PC-3 (cell line): ENCODE measurements at regions not wholly inside any gene's neighbourhood (a gene's known extent, or its start where the extent isn't known, plus 50 kb on each side); places are given as distances from the start of the nearest gene placed in this dataset.

Source experiments
- ATAC-seq: fragments of 200-7000 bp; cut with Tn5 transposase; 2 replicates; pipeline ENCODE4 v1.9.1; 2020; ENCODE audit warnings: mild to moderate bottlenecking, moderate library complexity
- BruUV-seq: library from RNA; stranded (reverse); fragments of 400-500 nt; replicated peaks from 2 replicates; lab custom pipeline; 2021; lab: Mats Ljungman, UMichigan
- CTCF ChIA-PET: fragments of 300-600 bp; sonication (Branson Sonifier 250); formaldehyde crosslinking; loops from one replicate; lab custom pipeline; 2022; ENCODE audit warnings: antibody characterized with exemption; lab: Charles Lee
- POLR2A ChIA-PET: fragments of 300-600 bp; sonication (Branson Sonifier 250); formaldehyde crosslinking; loops from one replicate; lab custom pipeline; 2022; ENCODE audit warnings: antibody characterized with exemption; ENCODE audit not compliant: unreplicated experiment; lab: Charles Lee
- DNase-seq: peaks from one replicate; pipeline ENCODE4 v3.0.0-alpha.2; 2015
- H2AFZ ChIP-seq: fragments of 300-600 bp; sonication (generic); 2 replicates; pipeline ENCODE4 v1.6.0; 2016; ENCODE audit warnings: antibody characterized with exemption, low read length
- H3F3A ChIP-seq: fragments of 300-600 bp; sonication (generic); one replicate; pipeline ENCODE4 v1.6.0; 2017; ENCODE audit warnings: antibody characterized with exemption, low read length, control low read depth, mild to moderate bottlenecking; ENCODE audit not compliant: unreplicated experiment
- H3K27ac ChIP-seq: fragments of 300-600 bp; sonication (generic); 2 replicates; pipeline ENCODE4 v1.5.1; 2016; ENCODE audit warnings: mild to moderate bottlenecking, low read length
- H3K27me3 ChIP-seq: fragments of 300-600 bp; sonication (generic); 2 replicates; pipeline ENCODE4 v1.6.1; 2016; ENCODE audit warnings: low read length, mixed read lengths
- H3K36me3 ChIP-seq: fragments of 300-600 bp; sonication (generic); 2 replicates; pipeline ENCODE4 v1.6.1; 2016; ENCODE audit warnings: low read depth, mixed run types, low read length, mixed read lengths
- H3K4me1 ChIP-seq: fragments of 300-600 bp; sonication (generic); 2 replicates; pipeline ENCODE4 v1.5.1; 2016; ENCODE audit warnings: low read length; ENCODE audit not compliant: insufficient read depth
- H3K4me2 ChIP-seq: fragments of 300-600 bp; sonication (generic); 2 replicates; pipeline ENCODE4 v1.6.0; 2016; ENCODE audit warnings: low read length
- H3K4me3 ChIP-seq: fragments of 300-600 bp; sonication (generic); 2 replicates; pipeline ENCODE4 v1.5.1; 2016; ENCODE audit warnings: mild to moderate bottlenecking, low read length, mixed read lengths
- H3K79me2 ChIP-seq: fragments of 300-600 bp; sonication (generic); 2 replicates; pipeline ENCODE4 v1.6.1; 2017; ENCODE audit warnings: low read length, mixed read lengths
- H3K9ac ChIP-seq: fragments of 300-600 bp; sonication (generic); 2 replicates; pipeline ENCODE4 v1.6.0; 2016; ENCODE audit warnings: mild to moderate bottlenecking, low read length
- H3K9me2 ChIP-seq: fragments of 300-600 bp; sonication (generic); replicated peaks from 2 replicates; pipeline ENCODE4 v1.6.1; 2016; ENCODE audit warnings: mixed run types, low read length, mixed read lengths
- H3K9me3 ChIP-seq: fragments of 300-600 bp; sonication (generic); 2 replicates; pipeline ENCODE4 v1.6.1; 2016; ENCODE audit warnings: low read length, mixed read lengths
- H4K20me1 ChIP-seq: fragments of 300-600 bp; sonication (generic); 2 replicates; pipeline ENCODE4 v1.6.1; 2016; ENCODE audit warnings: low read length, mixed read lengths
- EZH2 ChIP-seq: fragments of 300-600 bp; sonication (generic); IDR thresholded peaks from one replicate; pipeline ENCODE4 v1.6.1; 2017; ENCODE audit warnings: antibody characterized with exemption, mild to moderate bottlenecking, low read length; ENCODE audit not compliant: unreplicated experiment
- EZH2phosphoT487 ChIP-seq: fragments of 300-600 bp; sonication (generic); IDR thresholded peaks from 2 replicates; pipeline ENCODE4 v1.6.1; 2018; ENCODE audit warnings: mild to moderate bottlenecking, antibody characterized with exemption, low read length, borderline replicate concordance
- intact Hi-C: fragments of 100-400 bp; cut with micrococcal nuclease; formaldehyde crosslinking; loops from 2 replicates; pipeline ENCODE4 v1.9.0; 2023
- TF ChIP-seq, protein P1 (sequence below): fragments of 300-600 bp; sonication (generic); conservative IDR thresholded peaks from 2 replicates; pipeline ENCODE4 v1.5.1; 2017; ENCODE audit warnings: antibody characterized with exemption, low read depth, mild to moderate bottlenecking, low read length

DNA sequence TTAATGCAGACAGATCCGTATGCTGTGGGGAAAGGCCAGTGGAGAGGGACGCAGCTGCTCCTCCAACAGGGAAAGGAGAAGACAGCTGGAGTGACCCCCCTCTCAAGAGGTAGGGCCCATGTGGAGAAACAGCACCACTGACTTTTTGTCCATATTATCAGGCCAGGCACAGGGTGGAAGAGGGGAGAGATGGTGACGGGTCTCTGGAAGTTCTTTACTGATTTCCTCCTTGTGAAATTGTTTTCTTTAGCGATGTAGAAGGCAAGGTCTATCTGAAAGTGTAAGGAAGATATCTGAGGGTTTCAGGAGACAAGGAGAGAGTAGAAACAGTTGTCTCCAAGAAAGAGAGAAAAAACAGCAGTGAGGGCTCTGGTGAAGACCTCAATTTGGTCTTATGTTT is 338.8 kb downstream of the VPS13C start:
- Histone ChIP-seq H3K4me3 (no peak overlapping the region), H3K9me3 (no peaks in the 10 kb centered on the region), H3K36me3 (no peaks in the 10 kb centered on the region), H3K9ac (no peak overlapping the region), H3K4me1 (no peaks in the 10 kb centered on the region), H3F3A (no peaks in the 10 kb centered on the region), H2AFZ (no peak overlapping the region), H3K27ac (no peak overlapping the region), H4K20me1 (no peaks in the 10 kb centered on the region), H3K79me2 (no peaks in the 10 kb centered on the region), H3K27me3 (peaks cover 54% of the 10 kb centered on the region), H3K4me2 (no peak overlapping the region), H3K9me2 (no peaks in the 10 kb centered on the region)
- ChIA-PET POLR2A (no interaction called here), CTCF (no interaction called here)
- ATAC-seq (no peak), DNase-seq (no peak)
- intact Hi-C loops, result no loop called here
- no peak for TF ChIP-seq EZH2
- TF ChIP-seq, protein P1, sequence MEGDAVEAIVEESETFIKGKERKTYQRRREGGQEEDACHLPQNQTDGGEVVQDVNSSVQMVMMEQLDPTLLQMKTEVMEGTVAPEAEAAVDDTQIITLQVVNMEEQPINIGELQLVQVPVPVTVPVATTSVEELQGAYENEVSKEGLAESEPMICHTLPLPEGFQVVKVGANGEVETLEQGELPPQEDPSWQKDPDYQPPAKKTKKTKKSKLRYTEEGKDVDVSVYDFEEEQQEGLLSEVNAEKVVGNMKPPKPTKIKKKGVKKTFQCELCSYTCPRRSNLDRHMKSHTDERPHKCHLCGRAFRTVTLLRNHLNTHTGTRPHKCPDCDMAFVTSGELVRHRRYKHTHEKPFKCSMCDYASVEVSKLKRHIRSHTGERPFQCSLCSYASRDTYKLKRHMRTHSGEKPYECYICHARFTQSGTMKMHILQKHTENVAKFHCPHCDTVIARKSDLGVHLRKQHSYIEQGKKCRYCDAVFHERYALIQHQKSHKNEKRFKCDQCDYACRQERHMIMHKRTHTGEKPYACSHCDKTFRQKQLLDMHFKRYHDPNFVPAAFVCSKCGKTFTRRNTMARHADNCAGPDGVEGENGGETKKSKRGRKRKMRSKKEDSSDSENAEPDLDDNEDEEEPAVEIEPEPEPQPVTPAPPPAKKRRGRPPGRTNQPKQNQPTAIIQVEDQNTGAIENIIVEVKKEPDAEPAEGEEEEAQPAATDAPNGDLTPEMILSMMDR, result no peak
- TF ChIP-seq EZH2phosphoT487, result no peak
- BruUV-seq, result no TSS peak

DNA sequence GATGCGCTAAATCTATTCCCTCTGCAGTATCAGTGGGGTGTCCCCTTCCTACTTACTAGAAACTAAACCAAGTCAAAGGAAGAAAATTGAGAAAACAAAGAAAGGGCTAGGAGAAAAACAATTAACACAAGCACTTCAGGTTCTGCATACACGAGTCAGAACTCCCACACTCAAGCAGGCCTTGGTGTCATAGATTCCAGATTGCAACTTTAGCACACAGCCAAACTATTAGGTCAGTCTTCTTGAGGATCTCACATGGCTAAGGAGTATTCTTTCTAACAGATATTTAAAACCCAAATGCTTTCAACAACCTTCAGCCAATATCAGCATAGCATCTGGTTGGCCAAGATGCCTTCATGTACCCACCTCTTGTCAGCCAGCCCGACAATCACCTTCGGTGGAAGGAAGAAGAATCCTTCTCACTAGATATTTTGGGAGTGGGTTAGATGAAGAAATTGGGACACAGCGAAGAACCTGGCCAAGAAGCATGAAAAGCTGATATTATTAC is 340.0 kb downstream of the VPS13C start:
- Histone ChIP-seq H3K27me3 (peaks cover 48% of the 10 kb centered on the region), H3K9me2 (no peaks in the 10 kb centered on the region), H3K4me1 (no peaks in the 10 kb centered on the region), H3K4me3 (no peak overlapping the region), H4K20me1 (no peaks in the 10 kb centered on the region), H3K9ac (no peak overlapping the region), H3K79me2 (no peaks in the 10 kb centered on the region), H3K27ac (no peak overlapping the region), H3K36me3 (no peaks in the 10 kb centered on the region), H3F3A (no peaks in the 10 kb centered on the region), H2AFZ (no peak overlapping the region), H3K9me3 (no peaks in the 10 kb centered on the region), H3K4me2 (no peak overlapping the region)
- TF ChIP-seq EZH2phosphoT487 (no peak), EZH2 (no peak)
- TF ChIP-seq, protein P1, result no peak
- ATAC-seq, result no peak
- CTCF ChIA-PET, result no interaction called here
- no TSS peak for BruUV-seq
- no peak for DNase-seq
- POLR2A ChIA-PET, result no interaction called here
- intact Hi-C loops, result no loop called here

DNA sequence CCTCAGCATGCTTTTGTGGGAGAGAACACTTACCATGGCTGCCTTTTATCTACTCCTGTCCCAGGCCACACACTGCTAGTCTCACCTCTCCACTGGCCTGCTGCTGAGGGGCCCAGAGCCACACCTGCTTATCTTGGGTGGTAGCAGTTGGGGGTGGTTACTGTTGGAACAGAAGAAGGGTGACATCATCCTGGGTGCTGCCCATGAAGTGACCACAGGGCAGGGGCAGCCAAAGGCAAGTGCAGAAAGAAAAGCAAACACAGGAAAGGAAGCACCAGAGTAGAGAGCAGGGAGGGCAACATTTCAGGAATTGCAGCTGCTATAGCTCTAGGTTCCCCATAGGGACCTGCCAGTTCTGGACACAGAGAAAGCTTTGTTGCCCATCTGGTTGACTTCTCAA is 345.2 kb downstream of the VPS13C start:
- Histone ChIP-seq H3K27me3 (peaks cover 14% of the 10 kb centered on the region), H3F3A (no peaks in the 10 kb centered on the region), H3K36me3 (no peaks in the 10 kb centered on the region), H3K79me2 (no peaks in the 10 kb centered on the region), H3K4me2 (no peak overlapping the region), H3K4me3 (no peak overlapping the region), H3K4me1 (no peaks in the 10 kb centered on the region), H3K27ac (no peak overlapping the region), H4K20me1 (no peaks in the 10 kb centered on the region), H3K9me2 (no peaks in the 10 kb centered on the region), H3K9me3 (no peaks in the 10 kb centered on the region), H2AFZ (no peak overlapping the region), H3K9ac (no peak overlapping the region)
- no peak for TF ChIP-seq EZH2phosphoT487
- TF ChIP-seq, protein P1, result no peak
- no peak for ATAC-seq
- intact Hi-C loops, result no loop called here
- POLR2A ChIA-PET, result no interaction called here
- no TSS peak for BruUV-seq
- CTCF ChIA-PET, result no interaction called here
- DNase-seq, result peak; percentile 26
